Caco-2 (cell line): ENCODE measurements at regions not wholly inside any gene's neighbourhood (a gene's known extent, or its start where the extent isn't known, plus 50 kb on each side); places are given as distances from the start of the nearest gene placed in this dataset.

Experiments used
- BruUV-seq: library from RNA; stranded (reverse); fragments of 400-500 nt; replicated peaks from 2 replicates; lab custom pipeline; 2021; lab: Mats Ljungman, UMichigan
- CTCF ChIA-PET: fragments of 300-600 bp; sonication (Branson Sonifier 250); formaldehyde crosslinking; loops from one replicate; lab custom pipeline; 2022; ENCODE audit warnings: antibody characterized with exemption; lab: Charles Lee
- POLR2A ChIA-PET: fragments of 300-600 bp; sonication (Branson Sonifier 250); formaldehyde crosslinking; loops from one replicate; lab custom pipeline; 2022; ENCODE audit warnings: antibody characterized with exemption; lab: Charles Lee
- DNase-seq, 2 experiments: peaks; one replicate each; pipeline versions ENCODE4 v3.0.0 to v3.0.0-alpha.2; 2020 to 2022
- H3K27me3 ChIP-seq: replicated peaks from 2 replicates; pipeline ENCODE4 v1.6.0; 2011; ENCODE audit warnings: low read length; ENCODE audit not compliant: control insufficient read depth, insufficient read depth
- H3K36me3 ChIP-seq: 2 replicates; pipeline ENCODE4 v1.5.1; 2011; ENCODE audit warnings: low read length; ENCODE audit not compliant: control insufficient read depth, insufficient read depth
- H3K4me1 ChIP-seq: fragments of 250-450 bp; sonication (Bioruptor Pico); 2 replicates; pipeline ENCODE4 v1.5.1; 2020; ENCODE audit warnings: mild to moderate bottlenecking
- H3K4me3 ChIP-seq: 2 replicates; pipeline ENCODE4 v1.5.1; 2011; ENCODE audit warnings: low read depth, mild to moderate bottlenecking, control low read depth, low read length
- H3K9me3 ChIP-seq: fragments of 250-450 bp; sonication (Bioruptor Pico); 2 replicates; pipeline ENCODE4 v1.5.1; 2020; ENCODE audit warnings: mild to moderate bottlenecking, moderate library complexity
- H3K27ac Mint-ChIP-seq: one replicate; pipeline ENCODE4 v1.8.0; 2022; ENCODE audit warnings: mixed read lengths; ENCODE audit not compliant: unreplicated experiment
- H3K27me3 Mint-ChIP-seq: one replicate; pipeline ENCODE4 v1.8.0; 2022; ENCODE audit warnings: mixed read lengths; ENCODE audit not compliant: insufficient read depth, unreplicated experiment
- H3K36me3 Mint-ChIP-seq: one replicate; pipeline ENCODE4 v1.8.0; 2022; ENCODE audit warnings: mild to moderate bottlenecking, mixed read lengths; ENCODE audit not compliant: insufficient read depth, unreplicated experiment
- H3K4me1 Mint-ChIP-seq: one replicate; pipeline ENCODE4 v1.8.0; 2022; ENCODE audit warnings: low read depth, mixed read lengths; ENCODE audit not compliant: unreplicated experiment
- H3K4me3 Mint-ChIP-seq: one replicate; pipeline ENCODE4 v1.8.0; 2022; ENCODE audit warnings: mild to moderate bottlenecking, moderate library complexity, mixed read lengths; ENCODE audit not compliant: unreplicated experiment
- H3K9me3 Mint-ChIP-seq: one replicate; pipeline ENCODE4 v1.8.0; 2022; ENCODE audit warnings: mixed read lengths; ENCODE audit not compliant: unreplicated experiment
- intact Hi-C: fragments of 100-400 bp; cut with micrococcal nuclease; formaldehyde crosslinking; loops from one replicate; pipeline ENCODE4 v1.10.0; 2022; ENCODE audit not compliant: unreplicated experiment
- TF ChIP-seq, protein P1 (sequence below), 2 experiments: fragments of 200-600 bp in 1 of 2; IDR thresholded peaks; 1 replicate in 1 of 2; 2 replicates in 1 of 2; pipeline versions ENCODE4 v1.5.1 to v1.8.0; 2011 to 2022; ENCODE audit warnings: antibody characterized with exemption in 1 of 2, control low read depth in 1 of 2, inconsistent platforms in 1 of 2, low read depth in 1 of 2, low read length in 1 of 2, mild to moderate bottlenecking in 1 of 2, moderate library complexity in 1 of 2; ENCODE audit not compliant: insufficient read depth in 1 of 2, severe bottlenecking in 1 of 2, unreplicated experiment in 1 of 2

DNA sequence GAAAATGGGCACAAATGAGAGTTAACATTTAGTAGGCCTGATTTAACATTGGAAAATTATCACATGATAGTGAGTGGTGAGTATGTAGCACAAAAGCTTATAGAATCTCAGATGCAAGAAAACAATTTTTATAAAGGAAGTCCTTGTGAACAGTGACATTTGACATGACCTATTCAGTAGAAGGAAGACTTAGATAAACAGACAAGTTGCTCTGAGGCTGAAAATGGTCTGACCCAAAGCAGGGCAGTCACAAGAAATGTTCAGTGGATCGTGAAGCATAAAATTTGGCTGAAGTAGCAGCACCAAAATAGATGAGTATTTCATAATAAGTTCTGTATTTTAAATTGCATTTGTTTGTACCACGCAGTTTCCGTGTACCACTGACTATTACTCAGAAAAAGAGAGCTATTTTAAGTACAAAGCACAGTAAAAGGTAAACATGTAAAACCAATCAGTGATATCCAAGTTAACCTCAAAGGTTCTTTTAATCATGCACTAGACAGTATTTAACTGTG is 605.7 kb upstream of the PABPC4L start:
- Mint-ChIP-seq H3K27me3 (no peaks in the 10 kb centered on the region), H3K4me3 (no peak overlapping the region), H3K36me3 (no peaks in the 10 kb centered on the region), H3K4me1 (no peaks in the 10 kb centered on the region), H3K9me3 (no peaks in the 10 kb centered on the region), H3K27ac (no peak overlapping the region)
- H3K27me3 ChIP-seq: no peaks in the 10 kb centered on the region
- POLR2A ChIA-PET: no interaction called here
- no peaks in the 10 kb centered on the region for H3K4me1 ChIP-seq
- no peaks in the 10 kb centered on the region for H3K36me3 ChIP-seq
- H3K4me3 ChIP-seq: no peak overlapping the region
- no peaks in the 10 kb centered on the region for H3K9me3 ChIP-seq
- CTCF ChIA-PET: no interaction called here
- TF ChIP-seq, protein P1, sequence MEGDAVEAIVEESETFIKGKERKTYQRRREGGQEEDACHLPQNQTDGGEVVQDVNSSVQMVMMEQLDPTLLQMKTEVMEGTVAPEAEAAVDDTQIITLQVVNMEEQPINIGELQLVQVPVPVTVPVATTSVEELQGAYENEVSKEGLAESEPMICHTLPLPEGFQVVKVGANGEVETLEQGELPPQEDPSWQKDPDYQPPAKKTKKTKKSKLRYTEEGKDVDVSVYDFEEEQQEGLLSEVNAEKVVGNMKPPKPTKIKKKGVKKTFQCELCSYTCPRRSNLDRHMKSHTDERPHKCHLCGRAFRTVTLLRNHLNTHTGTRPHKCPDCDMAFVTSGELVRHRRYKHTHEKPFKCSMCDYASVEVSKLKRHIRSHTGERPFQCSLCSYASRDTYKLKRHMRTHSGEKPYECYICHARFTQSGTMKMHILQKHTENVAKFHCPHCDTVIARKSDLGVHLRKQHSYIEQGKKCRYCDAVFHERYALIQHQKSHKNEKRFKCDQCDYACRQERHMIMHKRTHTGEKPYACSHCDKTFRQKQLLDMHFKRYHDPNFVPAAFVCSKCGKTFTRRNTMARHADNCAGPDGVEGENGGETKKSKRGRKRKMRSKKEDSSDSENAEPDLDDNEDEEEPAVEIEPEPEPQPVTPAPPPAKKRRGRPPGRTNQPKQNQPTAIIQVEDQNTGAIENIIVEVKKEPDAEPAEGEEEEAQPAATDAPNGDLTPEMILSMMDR (IDR thresholded peaks at IDR 0.05; ENCODE audit: insufficient read depth in 1 of 2, low read depth in 1 of 2, low read length in 1 of 2, severe bottlenecking in 1 of 2, unreplicated experiment in 1 of 2): no peak
- intact Hi-C loops: no loop called here
- DNase-seq: no peak
- BruUV-seq: no TSS peak

DNA sequence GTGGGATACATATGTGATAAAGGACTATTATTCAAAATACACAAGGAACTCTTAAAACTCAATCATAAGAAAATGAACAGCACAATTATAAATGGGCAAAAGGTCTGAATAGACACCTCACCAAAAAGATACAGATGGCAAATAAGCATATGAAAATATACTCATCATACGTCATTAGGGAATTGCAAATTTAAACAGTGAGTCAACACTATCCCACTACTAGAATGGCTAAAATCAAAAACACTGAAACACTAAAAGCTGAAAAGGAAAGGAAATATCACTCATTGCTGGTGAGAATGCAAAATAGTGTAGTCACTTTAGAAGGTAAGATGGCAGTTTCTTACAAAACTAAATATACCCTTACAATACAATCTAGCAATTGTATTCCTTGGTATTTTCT is 597.0 kb upstream of the PABPC4L start:
- no TSS peak for BruUV-seq

DNA sequence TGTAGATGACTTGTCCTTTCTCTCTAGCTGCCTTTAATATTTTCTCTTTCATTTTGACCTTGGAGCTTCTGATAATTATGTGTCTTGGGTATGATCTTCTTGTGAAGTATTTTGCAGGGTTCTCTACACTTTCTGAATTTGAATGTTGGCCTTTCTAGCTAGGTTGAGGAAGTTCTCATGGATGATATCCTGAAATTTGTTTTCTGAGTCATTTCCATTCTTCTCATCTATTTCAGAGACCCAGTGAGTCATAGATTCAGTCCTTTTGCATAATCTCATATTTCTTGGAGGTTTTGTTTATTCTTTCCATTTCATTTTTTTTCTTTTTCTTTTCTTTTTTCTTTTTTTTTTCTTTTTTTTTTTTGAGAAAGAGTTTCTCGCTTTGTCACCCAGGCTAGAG is 585.7 kb upstream of the PABPC4L start:
- Mint-ChIP-seq H3K4me1 (no peaks in the 10 kb centered on the region), H3K4me3 (no peak overlapping the region), H3K36me3 (no peaks in the 10 kb centered on the region), H3K9me3 (peaks cover 33% of the 10 kb centered on the region), H3K27ac (no peak overlapping the region), H3K27me3 (no peaks in the 10 kb centered on the region)
- intact Hi-C loops: no loop called here
- no peak overlapping the region for H3K4me3 ChIP-seq
- TF ChIP-seq, protein P1 (IDR thresholded peaks at IDR 0.05; ENCODE audit: insufficient read depth in 1 of 2, low read depth in 1 of 2, low read length in 1 of 2, severe bottlenecking in 1 of 2, unreplicated experiment in 1 of 2): no peak
- DNase-seq: no peak
- no peaks in the 10 kb centered on the region for H3K36me3 ChIP-seq
- H3K4me1 ChIP-seq: no peaks in the 10 kb centered on the region
- ChIA-PET POLR2A (no interaction called here), CTCF (no interaction called here)
- H3K9me3 ChIP-seq: no peaks in the 10 kb centered on the region
- BruUV-seq: no TSS peak
- no peaks in the 10 kb centered on the region for H3K27me3 ChIP-seq

More for the DNA sequence above, 597.0 kb upstream of the PABPC4L start:
- intact Hi-C loops: no loop called here
- Histone ChIP-seq H3K36me3 (no peaks in the 10 kb centered on the region), H3K4me1 (no peaks in the 10 kb centered on the region), H3K4me3 (no peak overlapping the region), H3K27me3 (no peaks in the 10 kb centered on the region), H3K9me3 (no peaks in the 10 kb centered on the region)
- TF ChIP-seq, protein P1 (IDR thresholded peaks at IDR 0.05; ENCODE audit: insufficient read depth in 1 of 2, low read depth in 1 of 2, low read length in 1 of 2, severe bottlenecking in 1 of 2, unreplicated experiment in 1 of 2): no peak
- no peaks in the 10 kb centered on the region for H3K4me1 Mint-ChIP-seq
- no peak overlapping the region for H3K4me3 Mint-ChIP-seq
- no peak for DNase-seq
- ChIA-PET CTCF (no interaction called here), POLR2A (no interaction called here)
- H3K27me3 Mint-ChIP-seq: peaks cover 3% of the 10 kb centered on the region
- no peak overlapping the region for H3K27ac Mint-ChIP-seq
- no peaks in the 10 kb centered on the region for H3K36me3 Mint-ChIP-seq
- H3K9me3 Mint-ChIP-seq: no peaks in the 10 kb centered on the region
